DMS 273 (cell line): ENCODE measurements at regions not wholly inside any gene's neighbourhood (a gene's known extent, or its start where the extent isn't known, plus 50 kb on each side); places are given as distances from the start of the nearest gene placed in this dataset.

Experiments
- DNase-seq: peaks from one replicate; lab custom pipeline; 2025; ENCODE audit not compliant: unreplicated experiment; lab: John Stamatoyannopoulos, UW

- DNase-seq: no peak
Measured at GRCh38 chr10:108753326-108753725, 1170.0 kb downstream of the XPNPEP1 start.

GRCh38 chr10:108749042-108749441 lies 1174.3 kb downstream of the XPNPEP1 start:
- no peak for DNase-seq

GRCh38 chr10:108736111-108736510 lies 1187.2 kb downstream of the XPNPEP1 start:
- no peak for DNase-seq

- no peak for DNase-seq
Measured at GRCh38 chr10:108735380-108735779, 1187.9 kb downstream of the XPNPEP1 start.

- no peak for DNase-seq
Measured at GRCh38 chr10:108721874-108722273, 1201.4 kb downstream of the XPNPEP1 start.

GRCh38 chr10:108716352-108716751 lies 1207.0 kb downstream of the XPNPEP1 start:
- DNase-seq: no peak

- DNase-seq: no peak
Measured at GRCh38 chr10:108709927-108710722, 1213.2 kb downstream of the XPNPEP1 start.

GRCh38 chr10:108708363-108708762 lies 1214.9 kb downstream of the XPNPEP1 start:
- DNase-seq: no peak

- no peak for DNase-seq
Measured at GRCh38 chr10:108696792-108697477, 1226.4 kb downstream of the XPNPEP1 start.

GRCh38 chr10:108691126-108691525 lies 1232.2 kb downstream of the XPNPEP1 start:
- DNase-seq: no peak

- no peak for DNase-seq
Measured at GRCh38 chr10:108690530-108690929, 1232.8 kb downstream of the XPNPEP1 start.

GRCh38 chr10:108689891-108690290 lies 1233.4 kb downstream of the XPNPEP1 start:
- no peak for DNase-seq

GRCh38 chr10:108688314-108688713 lies 1235.0 kb downstream of the XPNPEP1 start:
- DNase-seq: no peak

GRCh38 chr10:108685863-108686531 lies 1237.3 kb downstream of the XPNPEP1 start:
- DNase-seq: no peak

GRCh38 chr10:108684431-108684830 lies 1238.9 kb downstream of the XPNPEP1 start:
- no peak for DNase-seq

GRCh38 chr10:108673741-108674140 lies 1249.6 kb downstream of the XPNPEP1 start:
- DNase-seq: no peak

GRCh38 chr10:108663587-108663986 lies 1259.7 kb downstream of the XPNPEP1 start:
- DNase-seq: no peak

- DNase-seq: no peak
Measured at GRCh38 chr10:108662975-108663374, 1260.3 kb downstream of the XPNPEP1 start.

- DNase-seq: no peak
Measured at GRCh38 chr10:108655057-108655456, 1268.3 kb downstream of the XPNPEP1 start.

- no peak for DNase-seq
Measured at GRCh38 chr10:108653531-108653930, 1269.8 kb downstream of the XPNPEP1 start.

- DNase-seq: no peak
Measured at GRCh38 chr10:108639010-108639409, 1284.3 kb downstream of the XPNPEP1 start.

- DNase-seq: no peak
Measured at GRCh38 chr10:108638225-108638624, 1285.1 kb downstream of the XPNPEP1 start.
